Hematopoietic multipotent progenitor cell treated with erythropoietin and hydrocortisone succinate and interleukin-3 and kit ligand, for 17 days (in vitro differentiated cells): ENCODE measurements at regions not wholly inside any gene's neighbourhood (a gene's known extent, or its start where the extent isn't known, plus 50 kb on each side); places are given as distances from the start of the nearest gene placed in this dataset.
"Not testable (repeated sequence)": the region's sequence is repeated elsewhere in the genome, so short reads cannot be mapped to it uniquely, and the experiment has no call there.

Experiments used
- DNase-seq: peaks from one replicate; pipeline ENCODE4 v3.0.0-alpha.2; 2015; ENCODE audit warnings: low spot score

DNA sequence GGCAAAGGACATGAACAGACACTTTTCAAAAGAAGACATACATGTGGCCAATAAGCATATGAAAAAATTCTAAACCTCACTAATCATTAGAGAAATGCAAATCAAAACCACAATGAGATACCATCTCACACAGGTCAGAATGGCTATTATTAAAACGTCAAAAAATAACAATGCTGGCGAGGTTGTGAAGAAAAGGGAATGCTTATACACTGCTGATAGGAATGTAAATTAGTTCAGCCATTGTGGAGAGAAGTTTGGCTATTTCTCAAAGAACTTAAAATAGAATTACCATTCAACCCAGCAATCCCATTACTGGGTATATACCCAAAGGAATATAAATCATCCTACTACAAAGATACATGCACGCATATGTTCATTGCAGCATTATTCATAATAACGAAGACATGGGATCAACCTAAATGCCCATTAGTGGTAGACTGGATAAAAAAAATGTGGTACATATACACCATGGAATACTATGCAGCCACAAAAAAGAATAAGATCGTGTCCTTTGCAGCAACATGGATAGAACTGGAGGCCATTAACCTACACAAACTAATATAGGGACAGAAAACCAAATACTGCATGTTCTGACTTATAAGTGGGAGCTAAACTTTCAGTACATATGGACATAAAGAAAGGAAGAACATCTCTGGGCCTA, 101.7 kb downstream of the KLF5 start:
- DNase-seq = not testable (repeated sequence)

DNA sequence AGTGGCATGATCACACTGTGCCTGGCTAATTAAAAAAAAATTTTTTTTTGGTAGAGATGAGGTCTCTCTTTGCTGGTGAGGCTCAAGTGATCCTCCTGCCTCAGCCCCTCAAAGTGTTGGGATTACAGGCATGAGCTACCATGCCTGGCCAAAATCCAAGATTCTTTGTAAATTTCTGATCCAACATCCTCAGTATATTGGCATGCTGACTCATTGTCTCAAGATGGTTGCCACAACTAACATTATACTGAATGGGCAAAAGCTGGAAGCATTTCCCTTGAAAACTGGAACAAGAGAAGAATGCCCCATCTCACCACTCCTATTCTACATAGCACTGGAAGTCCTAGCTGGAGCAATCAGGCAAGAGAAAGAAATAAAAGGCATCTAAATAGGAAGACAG, 100.0 kb downstream of the KLF5 start:
- no peak for DNase-seq

DNA sequence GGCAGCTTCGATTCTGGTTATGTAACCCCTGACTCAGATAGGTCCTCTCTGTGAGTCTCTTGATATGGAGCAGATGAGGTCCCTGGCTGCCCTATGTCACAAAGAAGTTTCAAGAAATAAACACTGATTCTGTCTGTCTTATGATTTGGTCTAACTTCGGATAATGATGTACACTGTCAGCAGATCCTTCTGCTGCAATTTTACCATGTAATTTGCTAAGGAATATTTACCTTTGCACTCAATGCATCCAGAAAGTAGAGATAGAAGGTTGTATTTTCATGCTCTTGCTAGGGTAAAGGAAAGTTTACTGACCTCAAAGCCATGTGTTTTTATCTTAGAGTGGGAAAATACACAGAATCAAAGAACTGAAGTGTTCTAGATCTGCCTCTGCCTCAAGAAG, 98.2 kb downstream of the KLF5 start:
- no peak for DNase-seq

DNA sequence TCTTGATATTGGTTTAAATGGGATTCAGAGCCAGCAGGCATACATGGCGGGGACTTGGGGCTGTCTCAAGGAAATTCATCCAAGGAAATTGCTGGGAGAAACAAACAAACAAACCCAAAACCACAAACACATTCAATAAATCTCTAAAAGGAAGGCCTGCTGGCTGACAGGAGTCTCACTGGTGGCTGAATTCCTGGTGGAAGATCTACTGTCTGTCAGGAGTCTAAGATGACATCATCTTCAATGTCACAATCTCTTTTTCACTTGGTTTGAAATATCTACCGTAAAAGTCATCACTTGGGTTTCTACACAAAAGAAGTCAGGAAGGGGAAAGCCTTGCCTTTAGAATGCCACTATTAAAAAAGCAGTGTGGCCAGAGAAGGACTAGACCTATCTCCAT, 87.9 kb downstream of the KLF5 start:
- no peak for DNase-seq

DNA sequence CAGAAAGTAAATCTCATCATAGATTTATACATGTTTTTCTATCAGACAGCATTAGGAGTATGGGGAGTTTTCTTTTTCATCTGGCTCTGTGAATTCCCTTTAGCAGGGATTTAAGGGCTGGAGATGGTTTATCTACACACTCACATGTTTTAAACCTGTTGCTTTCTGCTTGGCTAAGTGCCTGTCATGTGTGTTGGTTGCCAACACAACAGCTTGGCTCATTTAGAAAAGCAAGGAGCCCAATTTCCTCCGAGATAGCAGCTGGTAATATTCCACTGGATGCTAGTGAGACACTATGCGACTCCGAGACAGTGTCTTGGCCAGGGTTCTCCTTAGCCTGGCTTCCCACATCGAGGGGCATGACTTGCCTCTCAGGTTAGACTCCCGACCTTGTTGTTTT, 83.3 kb downstream of the KLF5 start:
- DNase-seq = no peak

DNA sequence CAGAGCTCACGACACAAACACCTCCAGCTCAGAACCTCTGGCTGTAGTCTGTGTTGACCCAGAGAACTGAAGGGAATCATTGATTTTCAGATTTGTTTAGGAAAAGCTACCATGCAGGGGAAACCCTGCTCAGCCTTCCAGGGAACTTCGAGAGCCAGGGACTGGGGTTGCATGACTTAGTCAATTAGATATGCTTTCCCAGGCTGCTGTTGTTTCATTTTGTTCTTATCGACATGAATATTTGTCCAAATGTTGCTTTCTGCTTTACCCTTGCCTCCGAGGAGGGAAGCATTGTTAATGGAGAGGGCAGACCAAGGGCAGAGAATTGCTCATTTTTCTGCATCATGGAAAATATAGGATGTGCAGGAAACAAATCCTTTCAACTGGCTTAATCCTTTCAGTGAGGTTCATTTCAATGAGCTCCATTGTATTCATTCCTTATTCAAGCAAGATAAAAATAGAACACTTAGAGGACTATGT, 82.5 kb downstream of the KLF5 start:
- no peak for DNase-seq

DNA sequence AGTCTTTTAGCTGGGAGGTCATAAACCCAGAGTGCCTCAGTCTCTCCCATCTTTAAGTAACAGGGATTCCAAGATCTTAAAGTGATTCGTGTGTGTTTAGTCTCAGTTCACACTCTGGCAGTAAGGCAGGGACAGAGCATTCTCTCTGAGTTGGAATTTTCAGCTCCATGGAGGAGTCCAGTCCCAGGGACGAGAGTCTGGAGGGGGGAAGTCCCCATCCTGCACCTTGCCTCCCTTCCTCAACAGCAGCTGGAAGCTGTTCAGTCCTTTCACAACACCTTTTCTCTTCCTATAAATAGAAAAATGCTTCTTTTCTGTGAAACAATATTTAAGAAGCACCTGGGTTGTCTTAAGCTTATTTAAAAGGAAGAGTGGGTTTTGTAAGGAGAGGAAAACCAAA, 82.0 kb downstream of the KLF5 start:
- no peak for DNase-seq

DNA sequence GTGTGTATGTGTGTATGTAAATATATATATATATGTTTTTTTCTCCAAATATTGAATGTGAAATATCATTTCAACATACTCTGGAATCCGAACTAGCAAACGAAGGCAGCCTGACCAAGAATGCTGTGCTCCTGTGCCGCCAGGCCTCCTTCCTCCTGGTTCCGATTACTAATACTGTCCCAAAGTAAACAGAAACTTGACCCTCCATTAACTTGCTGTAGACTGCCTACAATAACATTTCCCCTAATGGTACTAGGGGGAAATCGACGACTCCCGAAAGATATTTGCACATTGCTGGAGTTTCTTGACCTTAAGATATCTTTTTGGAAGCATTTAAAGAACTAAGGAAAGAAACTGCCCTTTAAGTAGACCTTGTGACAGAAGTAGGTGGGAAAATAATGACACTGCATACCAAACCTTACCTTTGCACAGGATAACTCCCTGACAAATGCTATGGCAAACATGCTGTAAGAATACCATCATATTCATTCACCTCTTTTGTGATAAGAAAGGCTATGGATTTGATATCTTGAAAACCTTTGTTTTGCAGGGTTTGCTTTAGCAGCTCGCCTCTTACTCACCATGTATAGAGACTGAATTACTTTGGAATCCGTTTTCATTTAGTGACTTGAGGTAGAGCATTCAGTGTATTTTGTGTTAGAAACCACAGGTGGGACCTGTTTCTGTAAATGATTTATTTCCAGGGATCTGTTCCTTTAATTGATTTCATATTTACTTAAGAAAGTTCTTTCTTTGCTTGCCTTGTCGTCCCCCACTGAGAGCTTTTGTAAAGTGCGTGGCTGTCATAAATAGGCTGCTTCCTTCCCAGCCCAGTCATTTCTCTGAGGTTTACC, 80.1 kb downstream of the KLF5 start:
- no peak for DNase-seq

DNA sequence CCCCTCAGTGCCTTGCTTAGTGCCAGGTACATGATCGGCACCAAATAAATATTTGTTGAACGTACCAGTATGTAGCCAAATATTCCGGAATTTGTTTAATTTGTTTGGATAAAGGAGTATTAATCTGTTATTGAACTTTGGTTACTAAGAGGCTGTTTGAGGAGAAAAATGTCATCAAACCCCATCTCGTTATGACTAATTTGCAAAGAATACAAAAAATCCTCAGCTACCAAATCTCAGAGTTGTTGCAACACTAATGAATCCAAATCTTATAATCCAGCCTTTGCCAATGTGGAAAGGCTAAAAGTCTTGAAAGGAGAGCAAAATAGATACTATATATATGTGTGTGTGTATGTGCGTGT, 79.5 kb downstream of the KLF5 start:
- DNase-seq = no peak

DNA sequence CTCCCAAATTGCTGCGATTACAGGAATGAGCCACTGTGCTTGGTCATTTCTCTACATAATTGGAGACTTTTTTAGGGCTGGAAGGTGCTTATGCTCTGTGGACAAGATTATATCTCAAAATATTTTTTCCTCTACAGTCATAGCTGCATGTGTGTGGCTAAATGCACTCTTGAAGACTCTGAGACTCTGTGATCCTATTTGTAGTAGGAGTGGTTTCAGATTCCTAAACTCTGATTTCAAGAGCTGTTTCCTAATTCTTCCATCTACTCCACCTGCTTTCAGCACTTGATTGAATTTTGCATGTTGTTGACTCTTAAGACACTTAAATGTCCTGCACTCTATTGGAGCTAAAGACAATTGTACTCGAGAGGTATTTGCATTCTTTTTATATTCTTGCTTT, 78.0 kb downstream of the KLF5 start:
- DNase-seq = no peak

DNA sequence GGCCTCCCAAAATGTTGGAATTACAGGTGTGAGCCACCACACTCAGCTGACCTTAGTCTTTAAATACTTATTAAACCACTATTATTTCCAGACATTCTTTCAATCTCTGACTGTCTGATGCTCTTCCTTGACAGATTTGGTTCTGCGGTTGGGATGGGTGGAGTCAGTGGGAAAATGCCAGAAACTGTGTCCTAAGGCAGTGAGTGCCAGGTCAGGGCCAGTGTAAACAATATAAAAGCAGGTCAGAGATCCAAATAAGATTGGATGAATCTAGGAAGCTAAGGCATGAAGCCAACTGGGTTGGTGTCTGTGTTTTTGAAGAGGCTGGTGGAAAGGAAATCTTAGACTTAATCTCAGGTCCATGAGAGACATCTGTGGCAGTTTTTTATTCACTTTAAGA, 74.7 kb downstream of the KLF5 start:
- DNase-seq = no peak

DNA sequence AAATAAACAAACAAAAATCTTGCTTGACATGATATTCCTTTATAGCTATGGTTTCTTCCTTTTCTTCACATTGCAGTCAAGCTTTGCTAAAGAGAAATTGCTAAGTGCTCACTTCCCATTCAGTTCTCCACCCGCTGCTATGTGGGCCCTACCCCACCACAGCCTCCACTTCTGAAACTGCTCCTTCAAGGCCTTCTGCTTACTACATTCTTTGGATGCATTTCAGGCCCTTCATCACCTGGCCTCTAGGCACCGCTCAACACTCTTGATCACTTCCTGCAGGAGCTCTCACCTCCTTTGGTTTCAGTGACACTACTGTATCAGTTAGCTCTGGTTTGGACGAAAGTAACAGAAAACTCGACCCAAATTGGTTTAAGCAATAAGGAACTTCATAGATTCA, 72.4 kb downstream of the KLF5 start:
- DNase-seq = no peak

DNA sequence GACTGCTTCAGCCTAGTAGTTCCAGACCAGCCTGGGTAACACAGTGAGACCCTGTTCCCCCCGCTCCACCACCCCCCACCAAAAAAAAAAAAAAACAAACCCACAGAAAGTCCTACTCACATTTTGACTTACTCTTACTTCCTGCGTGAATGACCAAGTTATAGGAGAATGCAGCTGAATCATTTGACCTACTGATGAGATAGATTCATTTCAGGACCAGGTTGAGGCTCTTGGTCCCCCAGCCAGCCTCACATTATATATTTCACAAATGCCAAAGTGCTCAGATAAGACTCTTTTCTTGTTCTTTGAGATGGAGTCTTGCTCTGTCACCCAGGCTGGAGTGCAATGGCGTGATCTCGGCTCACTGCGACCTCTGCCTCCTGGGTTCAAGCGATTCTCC, 70.2 kb downstream of the KLF5 start:
- DNase-seq = no peak
